Erythroblast (primary cell): ENCODE measurements at regions not wholly inside any gene's neighbourhood (a gene's known extent, or its start where the extent isn't known, plus 50 kb on each side); places are given as distances from the start of the nearest gene placed in this dataset.

Experiments
- GATA1 ChIP-seq: IDR thresholded peaks from 2 replicates; pipeline ENCODE4 v1.6.1; 2011; ENCODE audit warnings: low read depth, mild to moderate bottlenecking, control low read depth, low read length, moderate library complexity
- POLR2A ChIP-seq: IDR thresholded peaks from 2 replicates; pipeline ENCODE4 v1.6.1; 2011; ENCODE audit warnings: mild to moderate bottlenecking, low read length

DNA sequence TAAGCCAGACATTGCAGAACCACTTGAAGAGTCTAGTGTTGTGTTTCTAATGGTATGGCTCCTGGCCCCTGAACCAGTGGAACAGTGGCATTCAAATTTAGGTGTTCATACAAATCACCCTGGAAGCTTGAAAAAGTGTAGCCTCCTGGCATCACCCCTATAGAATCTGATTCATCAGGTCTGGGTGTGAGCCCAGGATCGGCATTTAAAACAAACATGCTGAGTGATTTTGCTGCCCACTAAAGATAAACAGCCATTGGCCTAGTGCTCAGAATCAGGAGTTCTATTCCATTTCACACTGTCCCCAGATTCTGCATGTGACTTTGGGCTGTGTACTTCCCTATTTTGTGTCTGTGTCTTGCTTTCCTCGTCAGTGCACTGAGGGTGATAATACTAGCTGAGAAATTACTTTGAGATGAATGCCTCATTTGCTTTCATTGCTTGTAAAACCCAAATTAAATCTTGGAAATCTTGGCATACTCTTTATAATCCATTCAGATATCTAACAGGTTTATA lies 241.5 kb upstream of the CLINT1 start:
- TF ChIP-seq POLR2A (no peak), GATA1 (no peak)
